SU-DHL-6 (cell line): ENCODE measurements at regions not wholly inside any gene's neighbourhood (a gene's known extent, or its start where the extent isn't known, plus 50 kb on each side); places are given as distances from the start of the nearest gene placed in this dataset.

ENCODE experiments used
- H2AFZ ChIP-seq: fragments of 200-600 bp; sonication (generic); 2 replicates; pipeline ENCODE4 v1.6.1; 2014; ENCODE audit warnings: low read depth, mild to moderate bottlenecking, moderate library complexity, mixed read lengths, antibody characterized with exemption, low read length; ENCODE audit not compliant: severe bottlenecking
- H3F3A ChIP-seq: fragments of 200-600 bp; shearing (Covaris generic); 2 replicates; pipeline ENCODE4 v1.6.0; 2016; ENCODE audit warnings: antibody characterized with exemption, mild to moderate bottlenecking; ENCODE audit not compliant: insufficient read depth
- H3K27ac ChIP-seq: fragments of 200-600 bp; sonication (generic); 2 replicates; pipeline ENCODE4 v1.5.1; 2016; ENCODE audit warnings: low read depth, mild to moderate bottlenecking, low read length, moderate library complexity, mixed read lengths
- H3K27me3 ChIP-seq: fragments of 200-600 bp; sonication (generic), shearing (Covaris generic); 2 replicates; pipeline ENCODE4 v1.6.0; 2014; ENCODE audit warnings: mild to moderate bottlenecking, low read length
- H3K36me3 ChIP-seq: fragments of 200-600 bp; sonication (generic); 2 replicates; pipeline ENCODE4 v1.6.1; 2014; ENCODE audit warnings: mild to moderate bottlenecking, low read length, mixed read lengths
- H3K4me2 ChIP-seq: fragments of 300-600, 200-600 bp; shearing (Covaris generic), sonication (generic); 2 replicates; pipeline ENCODE4 v1.6.0; 2014; ENCODE audit warnings: low read length, low read depth, mild to moderate bottlenecking; ENCODE audit not compliant: poor library complexity, severe bottlenecking
- H3K4me3 ChIP-seq: fragments of 200-600 bp; sonication (generic); 2 replicates; pipeline ENCODE4 v1.5.1; 2014; ENCODE audit warnings: antibody characterized with exemption, low read length, mild to moderate bottlenecking, mixed read lengths; ENCODE audit not compliant: insufficient read depth, poor library complexity, severe bottlenecking
- H3K79me2 ChIP-seq: fragments of 200-600 bp; sonication (generic); 2 replicates; pipeline ENCODE4 v1.6.1; 2014; ENCODE audit warnings: mild to moderate bottlenecking, low read length, moderate library complexity; ENCODE audit not compliant: insufficient read depth
- H3K9ac ChIP-seq: fragments of 200-600 bp; sonication (generic); 2 replicates; pipeline ENCODE4 v1.7.0; 2014; ENCODE audit warnings: mild to moderate bottlenecking, low read length
- H3K9me2 ChIP-seq: fragments of 200-600 bp; sonication (generic); replicated peaks from 2 replicates; pipeline ENCODE4 v1.6.1; 2014; ENCODE audit warnings: low read length; ENCODE audit not compliant: insufficient read depth
- H3K9me3 ChIP-seq: fragments of 200-600 bp; sonication (generic); 2 replicates; pipeline ENCODE4 v1.6.1; 2014; ENCODE audit warnings: low read length, mixed read lengths; ENCODE audit not compliant: insufficient read depth
- H4K20me1 ChIP-seq: fragments of 200-600 bp; sonication (generic); 2 replicates; pipeline ENCODE4 v1.6.1; 2014; ENCODE audit warnings: low read depth, mild to moderate bottlenecking, antibody characterized with exemption, low read length, moderate library complexity, mixed read lengths
- EZH2phosphoT487 ChIP-seq: fragments of 200-600 bp; sonication (generic), shearing (Covaris generic); conservative IDR thresholded peaks from 2 replicates; pipeline ENCODE4 v1.6.1; 2018; ENCODE audit warnings: mild to moderate bottlenecking, antibody characterized with exemption, low read length, moderate library complexity, mixed read lengths
- TF ChIP-seq, protein P1 (sequence below): fragments of 200-600 bp; sonication (generic); IDR thresholded peaks from one replicate; pipeline ENCODE4 v1.5.1; 2017; ENCODE audit warnings: antibody characterized with exemption, mild to moderate bottlenecking, low read length, moderate library complexity; ENCODE audit not compliant: insufficient read depth, poor library complexity, severe bottlenecking

DNA sequence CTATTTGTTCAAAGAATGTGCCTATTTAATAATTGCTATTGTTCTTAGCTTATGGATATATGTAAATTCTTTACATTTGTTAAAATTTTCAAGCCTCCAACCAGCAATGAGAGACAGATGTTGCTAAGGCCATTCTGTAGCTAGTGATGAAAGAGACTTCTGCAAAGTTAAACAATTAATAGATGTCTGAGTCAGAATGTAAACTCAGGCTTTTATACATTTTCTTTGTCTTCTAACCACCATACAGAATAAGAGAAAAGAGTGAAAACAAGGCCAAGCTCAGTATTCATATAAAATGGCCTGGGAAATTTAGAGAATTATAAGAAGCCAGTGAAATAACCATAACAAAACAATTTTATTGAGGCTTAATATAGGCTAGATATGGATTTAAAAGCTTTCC lies 1102.3 kb upstream of the SEL1L start:
- Histone ChIP-seq H3K9ac (no peak overlapping the region), H3K4me3 (no peak overlapping the region), H3K9me3 (no peaks in the 10 kb centered on the region), H3F3A (no peaks in the 10 kb centered on the region), H3K27ac (no peak overlapping the region), H4K20me1 (no peaks in the 10 kb centered on the region), H3K36me3 (no peaks in the 10 kb centered on the region), H3K79me2 (no peaks in the 10 kb centered on the region), H2AFZ (no peak overlapping the region), H3K27me3 (no peaks in the 10 kb centered on the region), H3K9me2 (no peaks in the 10 kb centered on the region), H3K4me2 (no peak overlapping the region)
- TF ChIP-seq EZH2phosphoT487: no peak
- TF ChIP-seq, protein P1, sequence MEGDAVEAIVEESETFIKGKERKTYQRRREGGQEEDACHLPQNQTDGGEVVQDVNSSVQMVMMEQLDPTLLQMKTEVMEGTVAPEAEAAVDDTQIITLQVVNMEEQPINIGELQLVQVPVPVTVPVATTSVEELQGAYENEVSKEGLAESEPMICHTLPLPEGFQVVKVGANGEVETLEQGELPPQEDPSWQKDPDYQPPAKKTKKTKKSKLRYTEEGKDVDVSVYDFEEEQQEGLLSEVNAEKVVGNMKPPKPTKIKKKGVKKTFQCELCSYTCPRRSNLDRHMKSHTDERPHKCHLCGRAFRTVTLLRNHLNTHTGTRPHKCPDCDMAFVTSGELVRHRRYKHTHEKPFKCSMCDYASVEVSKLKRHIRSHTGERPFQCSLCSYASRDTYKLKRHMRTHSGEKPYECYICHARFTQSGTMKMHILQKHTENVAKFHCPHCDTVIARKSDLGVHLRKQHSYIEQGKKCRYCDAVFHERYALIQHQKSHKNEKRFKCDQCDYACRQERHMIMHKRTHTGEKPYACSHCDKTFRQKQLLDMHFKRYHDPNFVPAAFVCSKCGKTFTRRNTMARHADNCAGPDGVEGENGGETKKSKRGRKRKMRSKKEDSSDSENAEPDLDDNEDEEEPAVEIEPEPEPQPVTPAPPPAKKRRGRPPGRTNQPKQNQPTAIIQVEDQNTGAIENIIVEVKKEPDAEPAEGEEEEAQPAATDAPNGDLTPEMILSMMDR: no peak

DNA sequence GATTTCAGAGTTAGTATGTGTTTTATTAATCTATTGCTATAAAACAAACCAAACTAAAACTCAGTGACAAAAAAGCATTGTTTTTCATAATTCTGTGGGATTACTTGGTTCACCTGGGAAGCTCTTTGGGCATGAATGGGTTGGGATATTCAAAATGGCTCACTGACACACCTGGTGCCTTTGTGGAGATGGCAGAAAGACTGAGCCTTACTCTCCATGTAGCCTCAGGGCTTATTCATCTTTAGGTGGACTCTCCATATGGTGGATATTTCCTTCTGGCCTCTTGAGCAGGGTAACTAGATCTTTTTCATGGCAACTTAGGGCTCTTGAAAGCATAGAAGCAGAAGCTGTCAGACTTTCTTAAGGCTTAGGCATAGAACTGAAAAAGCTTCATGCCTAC lies 1102.8 kb upstream of the SEL1L start:
- H3K27me3 ChIP-seq: no peaks in the 10 kb centered on the region
- no peaks in the 10 kb centered on the region for H3K9me3 ChIP-seq
- H3K79me2 ChIP-seq: no peaks in the 10 kb centered on the region
- no peaks in the 10 kb centered on the region for H3K36me3 ChIP-seq
- H3K9ac ChIP-seq: no peak overlapping the region
- no peak overlapping the region for H3K4me2 ChIP-seq
- no peak overlapping the region for H2AFZ ChIP-seq
- H4K20me1 ChIP-seq: no peaks in the 10 kb centered on the region
- no peak overlapping the region for H3K27ac ChIP-seq
- no peak for TF ChIP-seq EZH2phosphoT487
- TF ChIP-seq, protein P1: no peak
- no peaks in the 10 kb centered on the region for H3F3A ChIP-seq
- no peak overlapping the region for H3K4me3 ChIP-seq
- no peaks in the 10 kb centered on the region for H3K9me2 ChIP-seq

DNA sequence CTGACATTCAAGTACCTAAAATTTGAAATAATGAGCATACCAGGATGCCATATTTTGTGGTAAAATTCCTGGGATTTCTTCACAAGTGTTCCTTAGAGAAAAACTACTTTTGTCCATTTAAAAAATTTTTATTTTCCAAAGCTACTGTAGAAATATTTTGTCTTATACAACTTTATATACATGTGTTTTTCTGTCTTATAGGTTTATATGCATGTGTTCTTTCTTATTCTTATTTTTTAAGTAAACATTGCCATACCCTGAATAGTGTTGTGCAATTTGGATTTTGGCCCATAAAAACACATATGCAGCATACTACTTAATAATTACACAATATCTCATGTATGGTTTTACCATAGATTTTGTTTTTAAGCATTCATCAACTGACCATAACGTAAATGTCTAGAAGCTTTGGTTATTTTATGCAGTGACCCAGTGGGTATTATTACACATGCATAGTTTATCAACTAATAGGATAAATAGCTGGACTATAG lies 1107.4 kb upstream of the SEL1L start:
- TF ChIP-seq, protein P1: no peak
- TF ChIP-seq EZH2phosphoT487: no peak
- no peaks in the 10 kb centered on the region for H3K9me3 ChIP-seq
- no peaks in the 10 kb centered on the region for H3K27me3 ChIP-seq
- no peaks in the 10 kb centered on the region for H4K20me1 ChIP-seq
- H2AFZ ChIP-seq: no peak overlapping the region
- H3K4me3 ChIP-seq: no peak overlapping the region
- no peak overlapping the region for H3K27ac ChIP-seq
- H3K9me2 ChIP-seq: no peaks in the 10 kb centered on the region
- no peaks in the 10 kb centered on the region for H3F3A ChIP-seq
- H3K4me2 ChIP-seq: no peak overlapping the region
- H3K79me2 ChIP-seq: no peaks in the 10 kb centered on the region
- no peaks in the 10 kb centered on the region for H3K36me3 ChIP-seq
- no peak overlapping the region for H3K9ac ChIP-seq

DNA sequence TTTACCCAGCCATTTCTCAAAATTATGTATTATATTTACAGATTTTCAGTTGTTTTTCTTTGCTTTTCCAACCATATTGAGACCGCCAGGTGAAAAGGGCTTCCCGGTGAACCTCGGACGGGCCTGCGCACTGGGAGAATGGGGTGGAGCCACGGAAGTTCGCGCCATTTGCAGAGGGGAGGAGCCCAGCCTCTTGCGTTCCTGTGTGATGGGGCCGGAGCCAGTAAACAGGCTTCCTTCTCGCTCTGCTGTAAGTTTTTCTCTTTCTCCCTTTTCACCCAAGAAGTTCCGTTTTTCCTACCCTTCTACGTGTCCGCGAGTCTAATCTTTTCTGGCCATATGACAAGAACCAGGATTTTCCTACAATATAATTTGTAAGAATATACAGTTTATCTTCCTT lies 1108.8 kb upstream of the SEL1L start:
- Histone ChIP-seq H3K9ac (no peak overlapping the region), H2AFZ (no peak overlapping the region), H3K27me3 (no peaks in the 10 kb centered on the region), H3K9me2 (no peaks in the 10 kb centered on the region), H3K9me3 (no peaks in the 10 kb centered on the region), H3F3A (no peaks in the 10 kb centered on the region), H3K4me3 (no peak overlapping the region), H3K4me2 (no peak overlapping the region), H4K20me1 (no peaks in the 10 kb centered on the region), H3K79me2 (no peaks in the 10 kb centered on the region), H3K36me3 (no peaks in the 10 kb centered on the region), H3K27ac (no peak overlapping the region)
- TF ChIP-seq, protein P1: no peak
- no peak for TF ChIP-seq EZH2phosphoT487
